GM21447 (cell line): ENCODE measurements at regions not wholly inside any gene's neighbourhood (a gene's known extent, or its start where the extent isn't known, plus 50 kb on each side); places are given as distances from the start of the nearest gene placed in this dataset.

Source experiments
- ATAC-seq: cut with Tn5 transposase; IDR thresholded peaks from one replicate; pipeline ENCODE4 v1.9.1; 2021; ENCODE audit not compliant: unreplicated experiment

GRCh38 chr2:58951722-58952121 lies 710.6 kb upstream of the FANCL start:
- no peak for ATAC-seq

- ATAC-seq = no peak
Measured at GRCh38 chr2:58950795-58951462, 709.8 kb upstream of the FANCL start.

- no peak for ATAC-seq
Measured at GRCh38 chr2:58939388-58939787, 698.3 kb upstream of the FANCL start.

GRCh38 chr2:58938988-58939387 lies 697.9 kb upstream of the FANCL start:
- no peak for ATAC-seq

- ATAC-seq = no peak
Measured at GRCh38 chr2:58932801-58933200, 691.7 kb upstream of the FANCL start.

- no peak for ATAC-seq
Measured at GRCh38 chr2:58930537-58930936, 689.4 kb upstream of the FANCL start.

GRCh38 chr2:58928973-58929372 lies 687.8 kb upstream of the FANCL start:
- no peak for ATAC-seq

GRCh38 chr2:58928391-58928790 lies 687.3 kb upstream of the FANCL start:
- ATAC-seq = no peak

- ATAC-seq = no peak
Measured at GRCh38 chr2:58926112-58926511, 685.0 kb upstream of the FANCL start.

- ATAC-seq = no peak
Measured at GRCh38 chr2:58925676-58926081, 684.6 kb upstream of the FANCL start.

GRCh38 chr2:58923869-58924268 lies 682.7 kb upstream of the FANCL start:
- no peak for ATAC-seq

GRCh38 chr2:58922245-58922644 lies 681.1 kb upstream of the FANCL start:
- ATAC-seq = no peak

- no peak for ATAC-seq
Measured at GRCh38 chr2:58921676-58922075, 680.6 kb upstream of the FANCL start.

- ATAC-seq = no peak
Measured at GRCh38 chr2:58920001-58920400, 678.9 kb upstream of the FANCL start.

- no peak for ATAC-seq
Measured at GRCh38 chr2:58919316-58919715, 678.2 kb upstream of the FANCL start.

- ATAC-seq = no peak
Measured at GRCh38 chr2:58918141-58918540, 677.0 kb upstream of the FANCL start.

- ATAC-seq = no peak
Measured at GRCh38 chr2:58917596-58917995, 676.5 kb upstream of the FANCL start.

GRCh38 chr2:58916063-58916462 lies 674.9 kb upstream of the FANCL start:
- no peak for ATAC-seq

- ATAC-seq = no peak
Measured at GRCh38 chr2:58914733-58915505, 673.8 kb upstream of the FANCL start.

GRCh38 chr2:58913082-58913726 lies 672.1 kb upstream of the FANCL start:
- ATAC-seq = no peak

GRCh38 chr2:58911877-58912276 lies 670.8 kb upstream of the FANCL start:
- ATAC-seq = no peak

GRCh38 chr2:58908501-58909154 lies 667.5 kb upstream of the FANCL start:
- no peak for ATAC-seq
